B cell (primary cell): ENCODE measurements at regions not wholly inside any gene's neighbourhood (a gene's known extent, or its start where the extent isn't known, plus 50 kb on each side); places are given as distances from the start of the nearest gene placed in this dataset.

Experiments
- ATAC-seq: fragments of 200-7000 bp; cut with Tn5 transposase; one replicate; pipeline ENCODE4 v1.10.0; 2021; ENCODE audit warnings: low read depth, mild to moderate bottlenecking, moderate number of reproducible peaks, moderate library complexity
- CTCF ChIA-PET: fragments of 350-600 bp; sonication (Branson Sonifier 250); formaldehyde crosslinking; loops from one replicate; lab custom pipeline; 2021; ENCODE audit warnings: antibody characterized with exemption, inconsistent platforms; lab: Charles Lee
- POLR2A ChIA-PET: fragments of 350-600 bp; sonication (Branson Sonifier 250); formaldehyde crosslinking; loops from one replicate; lab custom pipeline; 2021; ENCODE audit warnings: antibody characterized with exemption; lab: Charles Lee
- DNase-seq: peaks from one replicate; pipeline ENCODE4 v3.0.0; 2013
- H2AFZ ChIP-seq: 2 replicates; pipeline ENCODE4 v1.6.1; 2012; ENCODE audit warnings: mild to moderate bottlenecking, low read depth, low read length; ENCODE audit not compliant: insufficient read depth, poor library complexity, severe bottlenecking
- H3K27ac ChIP-seq, 2 donors: 1 replicate in 1 of 2; 2 replicates in 1 of 2; pipeline ENCODE4 v1.5.1; 2012 to 2013; ENCODE audit warnings: low read length in 2 of 2, mild to moderate bottlenecking in 2 of 2, moderate library complexity in 1 of 2
- H3K27me3 ChIP-seq, 4 experiments: fragments of 200-600 bp in 1 of 4; sonication (generic) in 1 of 4; replicated peaks in 1 of 4; 1 replicate in 2 of 4; 2 replicates in 2 of 4; pipeline versions ENCODE4 v1.6.1 to v1.7.0; 2013 to 2016; ENCODE audit warnings: low read length in 3 of 4, mild to moderate bottlenecking in 2 of 4, mixed read lengths in 1 of 4, moderate library complexity in 1 of 4; ENCODE audit not compliant: insufficient read depth in 4 of 4, control insufficient read depth in 3 of 4; ENCODE audit errors: control extremely low read depth in 1 of 4
- H3K36me3 ChIP-seq, 2 experiments: replicated peaks in 1 of 2; 1 replicate in 1 of 2; 2 replicates in 1 of 2; pipeline versions ENCODE4 v1.6.1 to v1.7.1; 2013; ENCODE audit warnings: low read length in 1 of 2; ENCODE audit not compliant: insufficient read depth in 2 of 2, control insufficient read depth in 1 of 2; ENCODE audit errors: control extremely low read depth in 1 of 2, extremely low read depth in 1 of 2
- H3K4me1 ChIP-seq, 2 donors: fragments of 200-600 bp in 1 of 2; sonication (generic) in 1 of 2; 1 replicate in 1 of 2; 2 replicates in 1 of 2; pipeline versions ENCODE4 v1.5.1 to v1.6.1; 2013 to 2017; ENCODE audit warnings: low read length in 2 of 2; ENCODE audit not compliant: control insufficient read depth in 2 of 2, insufficient read depth in 2 of 2
- H3K4me2 ChIP-seq: replicated peaks from 2 replicates; pipeline ENCODE3; 2012; ENCODE audit warnings: mild to moderate bottlenecking, low read depth, low read length; ENCODE audit not compliant: poor library complexity, severe bottlenecking
- H3K4me3 ChIP-seq, 5 experiments: fragments of 200-600 bp in 1 of 5; sonication (generic) in 1 of 5; 1 replicate in 3 of 5; 2 replicates in 2 of 5; pipeline versions ENCODE4 v1.5.1 to v1.7.0; 2011 to 2016; ENCODE audit warnings: low read length in 4 of 5, mild to moderate bottlenecking in 4 of 5, low read depth in 2 of 5, control low read depth in 1 of 5, moderate library complexity in 1 of 5; ENCODE audit not compliant: insufficient read depth in 1 of 5; ENCODE audit errors: control extremely low read depth in 1 of 5, extremely low read depth in 1 of 5
- H3K79me2 ChIP-seq: fragments of 200-600 bp; sonication (generic); one replicate; pipeline ENCODE4 v1.6.0; 2016; ENCODE audit warnings: low read length; ENCODE audit not compliant: control insufficient read depth, insufficient read depth
- H3K9ac ChIP-seq: fragments of 200-600 bp; sonication (generic); 2 replicates; pipeline ENCODE4 v1.6.1; 2017; ENCODE audit warnings: mild to moderate bottlenecking, low read length, moderate library complexity
- H3K9me3 ChIP-seq, 3 donors: one replicate each; pipeline versions ENCODE4 v1.6.1 to v1.7.1; 2013; ENCODE audit warnings: low read length in 2 of 3; ENCODE audit not compliant: control insufficient read depth in 2 of 3, insufficient read depth in 1 of 3; ENCODE audit errors: control extremely low read depth in 1 of 3
- H4K20me1 ChIP-seq: 2 replicates; pipeline ENCODE4 v1.6.0; 2012; ENCODE audit warnings: mild to moderate bottlenecking, low read length; ENCODE audit not compliant: insufficient read depth, control insufficient read depth, poor library complexity, severe bottlenecking
- H3K27ac Mint-ChIP-seq: one replicate; pipeline ENCODE4 v1.8.0; 2021; ENCODE audit warnings: mixed read lengths
- H3K27me3 Mint-ChIP-seq: one replicate; pipeline ENCODE4 v1.8.0; 2021; ENCODE audit warnings: mixed read lengths
- H3K4me1 Mint-ChIP-seq: one replicate; pipeline ENCODE4 v1.8.0; 2021; ENCODE audit warnings: mixed read lengths
- H3K4me3 Mint-ChIP-seq: one replicate; pipeline ENCODE4 v1.8.0; 2021; ENCODE audit warnings: mixed read lengths
- H3K9me3 Mint-ChIP-seq: one replicate; pipeline ENCODE4 v1.8.0; 2022; ENCODE audit warnings: mixed read lengths; ENCODE audit not compliant: insufficient read depth
- CTCF ChIP-seq: fragments of 200-600 bp; IDR thresholded peaks from one replicate; pipeline ENCODE4 v1.8.0; 2022; ENCODE audit warnings: antibody characterized with exemption, mild to moderate bottlenecking
- EZH2 ChIP-seq: IDR thresholded peaks from 2 replicates; pipeline ENCODE4 v1.6.1; 2012; ENCODE audit warnings: borderline replicate concordance, low read depth, mild to moderate bottlenecking, moderate library complexity, low read length; ENCODE audit not compliant: insufficient read depth, poor library complexity, severe bottlenecking
- WGBS: methylation state at CpG from one replicate; pipeline ENCODE4 v1.1.5; 2013; ENCODE audit warnings: missing lambda C conversion rate; ENCODE audit not compliant: insufficient coverage; 5-methylcytosine and 5-hydroxymethylcytosine counted together
- intact Hi-C: fragments of 100-400 bp; cut with micrococcal nuclease; formaldehyde crosslinking; loops from one replicate; pipeline ENCODE4 v1.10.0; 2022

- Histone ChIP-seq H3K9me3 (peaks cover 0 to 7% (median 0%) of the 10 kb centered on the region in 3 donors), H3K79me2 (no peaks in the 10 kb centered on the region), H3K4me2 (no peak overlapping the region), H3K27ac (no peak overlapping the region), H3K4me1 (no peaks in the 10 kb centered on the region), H2AFZ (no peak overlapping the region), H3K36me3 (no peaks in the 10 kb centered on the region), H3K9ac (no peak overlapping the region), H3K4me3 (no peak overlapping the region), H4K20me1 (no peaks in the 10 kb centered on the region), H3K27me3 (no peaks in the 10 kb centered on the region)
- CTCF ChIA-PET: no interaction called here
- no peaks in the 10 kb centered on the region for H3K4me1 Mint-ChIP-seq
- H3K27me3 Mint-ChIP-seq: no peaks in the 10 kb centered on the region
- intact Hi-C loops: no loop called here
- peaks cover 4% of the 10 kb centered on the region for H3K9me3 Mint-ChIP-seq
- 100% methylated on average over 3 of the region's 4 CpGs for WGBS
- POLR2A ChIA-PET: no interaction called here
- DNase-seq (no peak), ATAC-seq (no peak)
- no peak overlapping the region for H3K4me3 Mint-ChIP-seq
- TF ChIP-seq CTCF (no peak), EZH2 (no peak)
- no peak overlapping the region for H3K27ac Mint-ChIP-seq
These were observed 188.8 kb downstream of the NEBL start for GRCh38 chr10:20708305-20708704.

GRCh38 chr10:20707251-20707650 lies 189.9 kb downstream of the NEBL start:
- no peak for DNase-seq
- H3K4me1 Mint-ChIP-seq: no peaks in the 10 kb centered on the region
- Histone ChIP-seq H3K27ac (no peak overlapping the region), H3K4me2 (no peak overlapping the region), H3K9ac (no peak overlapping the region), H3K79me2 (no peaks in the 10 kb centered on the region), H3K36me3 (no peaks in the 10 kb centered on the region), H3K27me3 (no peaks in the 10 kb centered on the region), H4K20me1 (no peaks in the 10 kb centered on the region), H3K9me3 (peaks cover 0 to 7% (median 1%) of the 10 kb centered on the region in 3 donors), H3K4me1 (no peaks in the 10 kb centered on the region), H3K4me3 (no peak overlapping the region), H2AFZ (no peak overlapping the region)
- TF ChIP-seq EZH2 (no peak), CTCF (no peak)
- WGBS: 100% methylated on average over 1 of the region's 3 CpGs
- no peak for ATAC-seq
- H3K4me3 Mint-ChIP-seq: no peak overlapping the region
- intact Hi-C loops: no loop called here
- ChIA-PET CTCF (no interaction called here), POLR2A (no interaction called here)
- H3K9me3 Mint-ChIP-seq: peaks cover 4% of the 10 kb centered on the region
- no peak overlapping the region for H3K27ac Mint-ChIP-seq
- H3K27me3 Mint-ChIP-seq: no peaks in the 10 kb centered on the region
